GM12801 (cell line): ENCODE measurements at regions not wholly inside any gene's neighbourhood (a gene's known extent, or its start where the extent isn't known, plus 50 kb on each side); places are given as distances from the start of the nearest gene placed in this dataset.

ENCODE experiments used
- TF ChIP-seq, protein P1 (sequence below): IDR thresholded peaks from one replicate; pipeline ENCODE4 v1.5.1; 2011; ENCODE audit warnings: control low read depth; ENCODE audit not compliant: insufficient read length; ENCODE audit errors: extremely low read depth

- TF ChIP-seq, protein P1, sequence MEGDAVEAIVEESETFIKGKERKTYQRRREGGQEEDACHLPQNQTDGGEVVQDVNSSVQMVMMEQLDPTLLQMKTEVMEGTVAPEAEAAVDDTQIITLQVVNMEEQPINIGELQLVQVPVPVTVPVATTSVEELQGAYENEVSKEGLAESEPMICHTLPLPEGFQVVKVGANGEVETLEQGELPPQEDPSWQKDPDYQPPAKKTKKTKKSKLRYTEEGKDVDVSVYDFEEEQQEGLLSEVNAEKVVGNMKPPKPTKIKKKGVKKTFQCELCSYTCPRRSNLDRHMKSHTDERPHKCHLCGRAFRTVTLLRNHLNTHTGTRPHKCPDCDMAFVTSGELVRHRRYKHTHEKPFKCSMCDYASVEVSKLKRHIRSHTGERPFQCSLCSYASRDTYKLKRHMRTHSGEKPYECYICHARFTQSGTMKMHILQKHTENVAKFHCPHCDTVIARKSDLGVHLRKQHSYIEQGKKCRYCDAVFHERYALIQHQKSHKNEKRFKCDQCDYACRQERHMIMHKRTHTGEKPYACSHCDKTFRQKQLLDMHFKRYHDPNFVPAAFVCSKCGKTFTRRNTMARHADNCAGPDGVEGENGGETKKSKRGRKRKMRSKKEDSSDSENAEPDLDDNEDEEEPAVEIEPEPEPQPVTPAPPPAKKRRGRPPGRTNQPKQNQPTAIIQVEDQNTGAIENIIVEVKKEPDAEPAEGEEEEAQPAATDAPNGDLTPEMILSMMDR, result no peak
Observed at GRCh38 chr13:40283666-40284065, 382.8 kb downstream of the FOXO1 start.

- TF ChIP-seq, protein P1, result no peak
Observed at GRCh38 chr13:40285634-40286033, 380.8 kb downstream of the FOXO1 start.

- TF ChIP-seq, protein P1, result no peak
Observed at GRCh38 chr13:40287428-40287827, 379.0 kb downstream of the FOXO1 start.

DNA sequence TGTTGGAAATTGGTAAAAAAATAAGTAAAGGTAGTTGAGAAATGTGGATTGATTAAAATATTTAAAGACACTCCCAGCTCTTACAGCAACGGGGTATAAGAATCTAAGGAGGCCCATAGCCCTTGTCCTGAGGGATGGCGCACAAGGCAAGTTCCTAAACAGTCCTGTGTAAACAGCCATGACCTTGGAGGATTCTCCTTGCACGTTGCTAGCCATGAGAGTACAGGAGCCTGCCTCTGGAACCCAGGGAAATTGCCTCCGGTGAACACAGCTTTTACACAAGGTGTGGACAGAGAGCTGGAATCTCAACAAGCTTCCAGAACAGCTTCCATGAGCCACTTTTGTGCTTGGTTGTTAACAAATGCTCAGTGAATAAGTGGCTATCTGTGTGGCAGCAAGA, 378.2 kb downstream of the FOXO1 start:
- TF ChIP-seq, protein P1, result no peak

GRCh38 chr13:40290758-40291157, 375.7 kb downstream of the FOXO1 start:
- TF ChIP-seq, protein P1, result no peak

DNA sequence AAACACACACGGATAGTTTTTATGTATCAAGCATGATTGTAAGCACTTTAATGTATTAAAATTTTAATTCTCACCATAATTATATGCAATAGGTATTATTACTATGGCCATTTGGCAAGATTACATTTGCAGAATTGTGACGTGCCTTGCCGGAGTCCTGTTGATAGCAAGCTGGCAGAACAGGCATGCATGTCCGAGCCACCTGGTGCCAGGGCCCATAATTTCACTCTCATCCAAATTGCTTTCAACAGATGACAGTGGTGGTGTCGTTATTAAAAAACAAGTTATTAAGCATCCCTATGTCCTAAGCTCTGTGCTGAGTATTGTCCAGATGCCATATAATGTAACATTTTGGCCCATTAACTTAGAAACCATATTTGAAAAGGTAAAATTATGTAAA, 374.3 kb downstream of the FOXO1 start:
- TF ChIP-seq, protein P1, result no peak

- TF ChIP-seq, protein P1, result no peak
Observed at GRCh38 chr13:40292536-40292935, 373.9 kb downstream of the FOXO1 start.

- TF ChIP-seq, protein P1, result no peak
Observed at GRCh38 chr13:40302351-40302750, 364.1 kb downstream of the FOXO1 start.
